ENCODE measurements at regions not wholly inside any gene's neighbourhood (a gene's known extent, or its start where the extent isn't known, plus 50 kb on each side); places are given as distances from the start of the nearest gene placed in this dataset.
"Not testable (repeated sequence)": the region's sequence is repeated elsewhere in the genome, so short reads cannot be mapped to it uniquely, and the experiment has no call there.

GRCh38 chr5:9847631-9848030 is 217.5 kb upstream of the TAS2R1 start:
- no peak for DNase-seq

GRCh38 chr5:9845185-9845584 is 215.0 kb upstream of the TAS2R1 start:
- no peak for DNase-seq

- DNase-seq = no peak
Observed at GRCh38 chr5:9841516-9842170, 211.5 kb upstream of the TAS2R1 start.

- DNase-seq = no peak
Observed at GRCh38 chr5:9838916-9839315, 208.8 kb upstream of the TAS2R1 start.

- DNase-seq = no peak
Observed at GRCh38 chr5:9834871-9835770, 205.0 kb upstream of the TAS2R1 start.

- no peak for DNase-seq
Observed at GRCh38 chr5:9833871-9834270, 203.7 kb upstream of the TAS2R1 start.

- DNase-seq = no peak
Observed at GRCh38 chr5:9832921-9833320, 202.8 kb upstream of the TAS2R1 start.

- no peak for DNase-seq
Observed at GRCh38 chr5:9831823-9832222, 201.7 kb upstream of the TAS2R1 start.

GRCh38 chr5:9830184-9830583 is 200.0 kb upstream of the TAS2R1 start:
- DNase-seq = no peak

- DNase-seq = no peak
Observed at GRCh38 chr5:9829621-9830020, 199.5 kb upstream of the TAS2R1 start.

GRCh38 chr5:9820691-9821449 is 190.7 kb upstream of the TAS2R1 start:
- DNase-seq = peak; percentile 34

- no peak for DNase-seq
Observed at GRCh38 chr5:9818340-9818845, 188.2 kb upstream of the TAS2R1 start.

GRCh38 chr5:9817819-9818218 is 187.7 kb upstream of the TAS2R1 start:
- no peak for DNase-seq

GRCh38 chr5:9815051-9815450 is 184.9 kb upstream of the TAS2R1 start:
- DNase-seq = no peak

GRCh38 chr5:9813305-9813704 is 183.2 kb upstream of the TAS2R1 start:
- DNase-seq = no peak

GRCh38 chr5:9807366-9807765 is 177.2 kb upstream of the TAS2R1 start:
- not testable (repeated sequence) for DNase-seq

GRCh38 chr5:9801908-9802307 is 171.8 kb upstream of the TAS2R1 start:
- DNase-seq = no peak

- no peak for DNase-seq
Observed at GRCh38 chr5:9799606-9800005, 169.5 kb upstream of the TAS2R1 start.

GRCh38 chr5:9790276-9790675 is 160.1 kb upstream of the TAS2R1 start:
- DNase-seq = no peak

- DNase-seq = no peak
Observed at GRCh38 chr5:9789777-9790176, 159.6 kb upstream of the TAS2R1 start.

GRCh38 chr5:9787861-9788600 is 157.9 kb upstream of the TAS2R1 start:
- DNase-seq = no peak

Data from hindlimb muscle (tissue), 1 donor.